ENCODE measurements at regions not wholly inside any gene's neighbourhood (a gene's known extent, or its start where the extent isn't known, plus 50 kb on each side); places are given as distances from the start of the nearest gene placed in this dataset.

GRCh38 chr6:86474081-86474480 lies 463.2 kb upstream of the HTR1E start:
- no peaks in the 10 kb centered on the region for H3K36me3 ChIP-seq (ENCODE audit: control insufficient read depth, insufficient read depth, low read length)
- TF ChIP-seq, protein P1, sequence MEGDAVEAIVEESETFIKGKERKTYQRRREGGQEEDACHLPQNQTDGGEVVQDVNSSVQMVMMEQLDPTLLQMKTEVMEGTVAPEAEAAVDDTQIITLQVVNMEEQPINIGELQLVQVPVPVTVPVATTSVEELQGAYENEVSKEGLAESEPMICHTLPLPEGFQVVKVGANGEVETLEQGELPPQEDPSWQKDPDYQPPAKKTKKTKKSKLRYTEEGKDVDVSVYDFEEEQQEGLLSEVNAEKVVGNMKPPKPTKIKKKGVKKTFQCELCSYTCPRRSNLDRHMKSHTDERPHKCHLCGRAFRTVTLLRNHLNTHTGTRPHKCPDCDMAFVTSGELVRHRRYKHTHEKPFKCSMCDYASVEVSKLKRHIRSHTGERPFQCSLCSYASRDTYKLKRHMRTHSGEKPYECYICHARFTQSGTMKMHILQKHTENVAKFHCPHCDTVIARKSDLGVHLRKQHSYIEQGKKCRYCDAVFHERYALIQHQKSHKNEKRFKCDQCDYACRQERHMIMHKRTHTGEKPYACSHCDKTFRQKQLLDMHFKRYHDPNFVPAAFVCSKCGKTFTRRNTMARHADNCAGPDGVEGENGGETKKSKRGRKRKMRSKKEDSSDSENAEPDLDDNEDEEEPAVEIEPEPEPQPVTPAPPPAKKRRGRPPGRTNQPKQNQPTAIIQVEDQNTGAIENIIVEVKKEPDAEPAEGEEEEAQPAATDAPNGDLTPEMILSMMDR (IDR thresholded peaks at IDR 0.05; ENCODE audit: insufficient read depth, low read length, severe bottlenecking) = no peak
- H3K4me3 ChIP-seq (ENCODE audit: low read depth, low read length) = no peak overlapping the region
- H3K27me3 ChIP-seq (ENCODE audit: control insufficient read depth, insufficient read depth, low read length) = no peaks in the 10 kb centered on the region
- DNase-seq (ENCODE audit: low read depth) (no peak), FAIRE-seq (no peak)

DNA sequence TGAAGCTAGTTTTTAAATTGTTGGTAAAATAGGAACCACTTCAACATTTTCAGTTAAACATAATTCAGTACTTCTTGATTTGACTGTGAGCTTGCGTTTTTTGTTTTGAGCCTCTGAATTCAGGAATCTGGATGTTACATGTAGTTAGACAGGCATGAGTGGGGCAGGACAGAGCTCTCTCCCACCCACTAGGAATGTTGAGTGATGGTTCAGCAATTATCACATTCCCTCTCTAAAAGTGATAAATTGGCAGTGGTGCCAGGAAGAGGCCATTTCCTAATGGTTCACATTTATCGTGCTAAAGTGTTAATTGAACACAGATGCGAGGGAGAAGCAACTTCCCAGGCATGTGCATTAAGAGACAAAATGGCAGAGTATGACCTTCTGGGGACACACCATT lies 465.5 kb upstream of the HTR1E start:
- Histone ChIP-seq H3K4me3 (ENCODE audit: low read depth, low read length) (no peak overlapping the region), H3K27me3 (ENCODE audit: control insufficient read depth, insufficient read depth, low read length) (no peaks in the 10 kb centered on the region), H3K36me3 (ENCODE audit: control insufficient read depth, insufficient read depth, low read length) (no peaks in the 10 kb centered on the region)
- TF ChIP-seq, protein P1 (IDR thresholded peaks at IDR 0.05; ENCODE audit: insufficient read depth, low read length, severe bottlenecking) = no peak
- DNase-seq (ENCODE audit: low read depth) (no peak), FAIRE-seq (no peak)

DNA sequence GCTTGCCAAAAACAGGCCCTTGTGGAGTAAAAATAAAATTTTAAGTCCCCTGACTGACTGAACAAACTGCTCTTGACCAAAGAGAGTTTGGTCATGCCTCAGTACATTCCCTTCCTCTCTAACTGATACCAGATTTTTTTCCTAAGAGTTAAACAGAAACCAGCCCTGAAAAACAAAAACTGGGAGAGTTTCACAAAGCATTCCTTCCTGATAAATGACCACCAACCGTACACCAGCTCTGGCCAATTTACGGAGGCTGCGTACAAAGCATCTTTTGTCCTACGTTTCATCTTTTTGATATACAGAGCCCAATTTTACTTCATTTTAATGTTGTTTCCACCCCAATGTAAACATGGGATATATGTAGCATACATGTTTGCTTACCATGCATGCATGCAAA lies 477.4 kb upstream of the HTR1E start:
- H3K36me3 ChIP-seq (ENCODE audit: control insufficient read depth, insufficient read depth, low read length) = no peaks in the 10 kb centered on the region
- no peaks in the 10 kb centered on the region for H3K27me3 ChIP-seq (ENCODE audit: control insufficient read depth, insufficient read depth, low read length)
- TF ChIP-seq, protein P1 (IDR thresholded peaks at IDR 0.05; ENCODE audit: insufficient read depth, low read length, severe bottlenecking) = no peak
- DNase-seq (ENCODE audit: low read depth) = no peak
- FAIRE-seq = no peak
- no peak overlapping the region for H3K4me3 ChIP-seq (ENCODE audit: low read depth, low read length)

DNA sequence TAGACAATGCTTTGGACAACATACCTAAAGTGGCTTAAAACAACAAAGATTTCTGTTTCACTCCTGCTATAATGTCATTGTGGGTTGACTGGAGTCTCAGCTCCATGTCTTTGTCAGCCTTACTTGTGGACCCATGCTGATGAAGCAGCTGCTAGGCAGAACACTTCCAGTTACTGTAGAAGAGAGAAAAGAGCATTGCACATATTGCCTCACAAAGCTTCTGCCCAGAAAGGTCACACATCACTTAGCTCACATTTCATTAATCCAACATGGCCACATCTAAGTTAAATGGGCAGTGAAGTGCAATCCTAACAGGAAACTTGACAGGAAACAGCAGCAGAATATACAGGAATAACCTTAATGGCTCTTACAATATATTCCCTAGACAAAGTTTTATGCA lies 480.5 kb upstream of the HTR1E start:
- TF ChIP-seq, protein P1 (IDR thresholded peaks at IDR 0.05; ENCODE audit: insufficient read depth, low read length, severe bottlenecking) = no peak
- no peaks in the 10 kb centered on the region for H3K36me3 ChIP-seq (ENCODE audit: control insufficient read depth, insufficient read depth, low read length)
- H3K27me3 ChIP-seq (ENCODE audit: control insufficient read depth, insufficient read depth, low read length) = no peaks in the 10 kb centered on the region
- DNase-seq (ENCODE audit: low read depth) (no peak), FAIRE-seq (peak; percentile 23)
- H3K4me3 ChIP-seq (ENCODE audit: low read depth, low read length) = no peak overlapping the region

- no peak for FAIRE-seq
- TF ChIP-seq, protein P1 (IDR thresholded peaks at IDR 0.05; ENCODE audit: insufficient read depth, low read length, severe bottlenecking) = no peak
- no peaks in the 10 kb centered on the region for H3K36me3 ChIP-seq (ENCODE audit: control insufficient read depth, insufficient read depth, low read length)
- no peak overlapping the region for H3K4me3 ChIP-seq (ENCODE audit: low read depth, low read length)
- DNase-seq (ENCODE audit: low read depth) = no peak
- no peaks in the 10 kb centered on the region for H3K27me3 ChIP-seq (ENCODE audit: control insufficient read depth, insufficient read depth, low read length)
These were observed 484.1 kb upstream of the HTR1E start for GRCh38 chr6:86453232-86453631.

GRCh38 chr6:86448398-86448797 lies 488.9 kb upstream of the HTR1E start:
- H3K4me3 ChIP-seq (ENCODE audit: low read depth, low read length) = no peak overlapping the region
- no peaks in the 10 kb centered on the region for H3K36me3 ChIP-seq (ENCODE audit: control insufficient read depth, insufficient read depth, low read length)
- TF ChIP-seq, protein P1 (IDR thresholded peaks at IDR 0.05; ENCODE audit: insufficient read depth, low read length, severe bottlenecking) = no peak
- no peaks in the 10 kb centered on the region for H3K27me3 ChIP-seq (ENCODE audit: control insufficient read depth, insufficient read depth, low read length)
- FAIRE-seq (no peak), DNase-seq (ENCODE audit: low read depth) (no peak)
